Astrocyte (in vitro differentiated cells and primary cell): ENCODE measurements at regions not wholly inside any gene's neighbourhood (a gene's known extent, or its start where the extent isn't known, plus 50 kb on each side); places are given as distances from the start of the nearest gene placed in this dataset.

Experiments
- EZH2 ChIP-seq: IDR thresholded peaks from 2 replicates; pipeline ENCODE4 v1.6.1; 2012; ENCODE audit warnings: mild to moderate bottlenecking, low read length, inconsistent platforms; ENCODE audit not compliant: insufficient read depth
- TF ChIP-seq, protein P1 (sequence below): IDR thresholded peaks from 2 replicates; pipeline ENCODE4 v1.5.1; 2011; ENCODE audit warnings: low read depth, mild to moderate bottlenecking, inconsistent platforms, low read length, moderate library complexity; ENCODE audit not compliant: insufficient read depth

DNA sequence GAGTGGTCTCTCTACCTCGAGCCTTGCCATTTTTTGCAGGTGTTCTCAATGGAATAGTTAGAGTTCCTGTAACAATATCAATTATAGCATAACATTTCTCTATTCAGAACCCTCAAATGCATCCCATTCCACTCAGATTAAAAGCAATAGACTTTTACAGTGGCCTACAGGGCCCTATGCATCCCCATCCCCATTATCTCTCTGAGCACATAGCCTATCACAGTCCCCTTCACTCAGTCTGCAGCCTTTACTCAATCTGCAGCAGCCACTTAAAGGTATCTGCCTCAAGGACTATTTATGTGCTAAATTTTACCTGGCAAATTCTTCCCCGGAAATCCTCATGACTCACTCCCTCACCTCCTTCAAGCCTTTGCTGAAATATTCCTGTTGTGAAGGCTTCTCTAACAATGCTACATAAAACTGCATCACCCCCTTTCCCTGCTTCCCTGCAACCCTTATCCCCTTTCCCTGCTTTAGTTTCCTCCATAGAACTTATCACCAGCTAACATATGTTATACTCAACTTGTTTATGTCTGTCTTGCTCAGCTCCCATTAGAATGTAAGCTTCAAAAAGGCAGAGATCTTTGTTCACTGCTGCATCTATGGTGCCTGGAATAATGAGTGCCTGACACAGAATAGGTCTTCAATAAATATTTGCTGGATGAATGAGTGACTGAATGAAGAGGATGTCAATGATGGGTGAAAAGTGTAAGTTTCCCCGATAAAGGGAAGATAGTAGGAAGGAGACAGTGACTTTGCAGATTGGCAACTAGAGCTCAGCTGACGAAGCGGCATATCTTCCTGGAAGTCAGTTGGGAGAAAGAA lies 54.1 kb upstream of the ZNF366 start:
- TF ChIP-seq, protein P1, sequence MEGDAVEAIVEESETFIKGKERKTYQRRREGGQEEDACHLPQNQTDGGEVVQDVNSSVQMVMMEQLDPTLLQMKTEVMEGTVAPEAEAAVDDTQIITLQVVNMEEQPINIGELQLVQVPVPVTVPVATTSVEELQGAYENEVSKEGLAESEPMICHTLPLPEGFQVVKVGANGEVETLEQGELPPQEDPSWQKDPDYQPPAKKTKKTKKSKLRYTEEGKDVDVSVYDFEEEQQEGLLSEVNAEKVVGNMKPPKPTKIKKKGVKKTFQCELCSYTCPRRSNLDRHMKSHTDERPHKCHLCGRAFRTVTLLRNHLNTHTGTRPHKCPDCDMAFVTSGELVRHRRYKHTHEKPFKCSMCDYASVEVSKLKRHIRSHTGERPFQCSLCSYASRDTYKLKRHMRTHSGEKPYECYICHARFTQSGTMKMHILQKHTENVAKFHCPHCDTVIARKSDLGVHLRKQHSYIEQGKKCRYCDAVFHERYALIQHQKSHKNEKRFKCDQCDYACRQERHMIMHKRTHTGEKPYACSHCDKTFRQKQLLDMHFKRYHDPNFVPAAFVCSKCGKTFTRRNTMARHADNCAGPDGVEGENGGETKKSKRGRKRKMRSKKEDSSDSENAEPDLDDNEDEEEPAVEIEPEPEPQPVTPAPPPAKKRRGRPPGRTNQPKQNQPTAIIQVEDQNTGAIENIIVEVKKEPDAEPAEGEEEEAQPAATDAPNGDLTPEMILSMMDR = no peak
- no peak for TF ChIP-seq EZH2
